Fibroblast of lung (primary cell): ENCODE measurements at regions not wholly inside any gene's neighbourhood (a gene's known extent, or its start where the extent isn't known, plus 50 kb on each side); places are given as distances from the start of the nearest gene placed in this dataset.

ENCODE experiments used
- DNase-seq, 2 donors: peaks; one replicate each; pipeline versions ENCODE4 v3.0.0 to v3.0.0-alpha.2; 2010; ENCODE audit warnings: low read depth in 2 of 2
- H2AFZ ChIP-seq: 2 replicates; pipeline ENCODE4 v1.5.1; 2012; ENCODE audit warnings: low read length, control low read depth, inconsistent platforms
- H3K27ac ChIP-seq: 2 replicates; pipeline ENCODE4 v1.5.1; 2011; ENCODE audit warnings: low read length, control low read depth; ENCODE audit not compliant: insufficient read depth
- H3K27me3 ChIP-seq: 2 replicates; pipeline ENCODE4 v1.5.1; 2011; ENCODE audit warnings: mild to moderate bottlenecking, low read length; ENCODE audit not compliant: control insufficient read depth, insufficient read depth
- H3K36me3 ChIP-seq: 2 replicates; pipeline ENCODE4 v1.5.1; 2011; ENCODE audit warnings: low read length; ENCODE audit not compliant: control insufficient read depth, insufficient read depth
- H3K4me1 ChIP-seq: 2 replicates; pipeline ENCODE4 v1.5.1; 2011; ENCODE audit warnings: low read length; ENCODE audit not compliant: control insufficient read depth, insufficient read depth; ENCODE audit errors: extremely low read depth
- H3K4me2 ChIP-seq: 2 replicates; pipeline ENCODE4 v1.5.1; 2011; ENCODE audit warnings: low read length, control low read depth; ENCODE audit not compliant: insufficient read depth; ENCODE audit errors: extremely low read depth
- H3K4me3 ChIP-seq, 4 experiments: fragments of 200-600 bp in 1 of 4; sonication (generic) in 1 of 4; replicated peaks in 1 of 4; 2 replicates each; pipeline ENCODE4 v1.5.1; 2011 to 2016; ENCODE audit warnings: low read length in 4 of 4, low read depth in 3 of 4, mild to moderate bottlenecking in 3 of 4, control low read depth in 2 of 4, inconsistent platforms in 1 of 4, mixed read lengths in 1 of 4; ENCODE audit not compliant: insufficient read depth in 1 of 4; ENCODE audit errors: control extremely low read depth in 1 of 4
- H3K79me2 ChIP-seq: 2 replicates; pipeline ENCODE4 v1.5.1; 2012; ENCODE audit warnings: mild to moderate bottlenecking, low read length, inconsistent platforms; ENCODE audit not compliant: control insufficient read depth, insufficient read depth
- H3K9ac ChIP-seq: 2 replicates; pipeline ENCODE4 v1.5.1; 2011; ENCODE audit warnings: mild to moderate bottlenecking, low read length, control low read depth; ENCODE audit not compliant: insufficient read depth
- H3K9me3 ChIP-seq: 2 replicates; pipeline ENCODE4 v1.5.1; 2012; ENCODE audit warnings: low read depth, low read length; ENCODE audit not compliant: control insufficient read depth, insufficient read depth
- H4K20me1 ChIP-seq: 2 replicates; pipeline ENCODE4 v1.5.1; 2011; ENCODE audit warnings: low read length; ENCODE audit not compliant: control insufficient read depth, insufficient read depth; ENCODE audit errors: extremely low read depth
- EZH2 ChIP-seq: IDR thresholded peaks from 2 replicates; pipeline ENCODE4 v1.5.1; 2012; ENCODE audit warnings: low read length, control low read depth, mild to moderate bottlenecking; ENCODE audit errors: missing control alignments
- TF ChIP-seq, protein P1 (sequence below), 2 donors: IDR thresholded peaks in 1 of 2; conservative IDR thresholded peaks in 1 of 2; 1 replicate in 1 of 2; 2 replicates in 1 of 2; pipeline ENCODE4 v1.5.1; 2011 to 2012; ENCODE audit warnings: low read length in 2 of 2, control low read depth in 1 of 2, inconsistent platforms in 1 of 2, low read depth in 1 of 2, mild to moderate bottlenecking in 1 of 2

DNA sequence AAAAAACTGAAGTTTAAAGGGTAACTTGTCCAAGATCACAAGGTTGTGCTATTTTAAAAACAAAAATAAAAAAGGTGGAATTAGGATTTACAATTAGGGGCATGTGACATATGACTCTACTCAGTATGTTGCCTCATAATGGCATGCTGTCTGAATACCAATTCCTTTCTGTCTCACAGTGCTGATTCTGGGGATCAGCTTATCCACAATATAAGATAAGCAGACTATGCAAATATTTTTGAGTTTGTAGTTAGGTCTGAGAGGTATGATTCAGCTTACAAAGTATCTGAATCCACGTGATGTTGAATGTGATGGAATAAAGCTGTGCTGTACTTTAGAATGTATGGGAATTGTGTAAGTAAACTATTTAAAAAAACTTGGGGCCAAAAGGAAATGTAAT is 216.6 kb downstream of the HHIPL2 start:
- no peak overlapping the region for H3K4me3 ChIP-seq
- no peaks in the 10 kb centered on the region for H3K9me3 ChIP-seq
- no peak overlapping the region for H3K27ac ChIP-seq
- TF ChIP-seq EZH2 = no peak
- TF ChIP-seq, protein P1, sequence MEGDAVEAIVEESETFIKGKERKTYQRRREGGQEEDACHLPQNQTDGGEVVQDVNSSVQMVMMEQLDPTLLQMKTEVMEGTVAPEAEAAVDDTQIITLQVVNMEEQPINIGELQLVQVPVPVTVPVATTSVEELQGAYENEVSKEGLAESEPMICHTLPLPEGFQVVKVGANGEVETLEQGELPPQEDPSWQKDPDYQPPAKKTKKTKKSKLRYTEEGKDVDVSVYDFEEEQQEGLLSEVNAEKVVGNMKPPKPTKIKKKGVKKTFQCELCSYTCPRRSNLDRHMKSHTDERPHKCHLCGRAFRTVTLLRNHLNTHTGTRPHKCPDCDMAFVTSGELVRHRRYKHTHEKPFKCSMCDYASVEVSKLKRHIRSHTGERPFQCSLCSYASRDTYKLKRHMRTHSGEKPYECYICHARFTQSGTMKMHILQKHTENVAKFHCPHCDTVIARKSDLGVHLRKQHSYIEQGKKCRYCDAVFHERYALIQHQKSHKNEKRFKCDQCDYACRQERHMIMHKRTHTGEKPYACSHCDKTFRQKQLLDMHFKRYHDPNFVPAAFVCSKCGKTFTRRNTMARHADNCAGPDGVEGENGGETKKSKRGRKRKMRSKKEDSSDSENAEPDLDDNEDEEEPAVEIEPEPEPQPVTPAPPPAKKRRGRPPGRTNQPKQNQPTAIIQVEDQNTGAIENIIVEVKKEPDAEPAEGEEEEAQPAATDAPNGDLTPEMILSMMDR (conservative IDR thresholded peaks at IDR 0.05 in 1 of 2, IDR thresholded peaks at IDR 0.05 in 1 of 2; ENCODE audit: low read depth in 1 of 2, low read length in 2 of 2) = no peak
- no peak overlapping the region for H3K9ac ChIP-seq
- H4K20me1 ChIP-seq = no peaks in the 10 kb centered on the region
- no peak overlapping the region for H3K4me2 ChIP-seq
- H3K79me2 ChIP-seq = no peaks in the 10 kb centered on the region
- DNase-seq = peak; percentile 79 to 90
- no peaks in the 10 kb centered on the region for H3K36me3 ChIP-seq
- no peak overlapping the region for H2AFZ ChIP-seq
- H3K4me1 ChIP-seq = peaks cover 3% of the 10 kb centered on the region
- H3K27me3 ChIP-seq = no peaks in the 10 kb centered on the region

DNA sequence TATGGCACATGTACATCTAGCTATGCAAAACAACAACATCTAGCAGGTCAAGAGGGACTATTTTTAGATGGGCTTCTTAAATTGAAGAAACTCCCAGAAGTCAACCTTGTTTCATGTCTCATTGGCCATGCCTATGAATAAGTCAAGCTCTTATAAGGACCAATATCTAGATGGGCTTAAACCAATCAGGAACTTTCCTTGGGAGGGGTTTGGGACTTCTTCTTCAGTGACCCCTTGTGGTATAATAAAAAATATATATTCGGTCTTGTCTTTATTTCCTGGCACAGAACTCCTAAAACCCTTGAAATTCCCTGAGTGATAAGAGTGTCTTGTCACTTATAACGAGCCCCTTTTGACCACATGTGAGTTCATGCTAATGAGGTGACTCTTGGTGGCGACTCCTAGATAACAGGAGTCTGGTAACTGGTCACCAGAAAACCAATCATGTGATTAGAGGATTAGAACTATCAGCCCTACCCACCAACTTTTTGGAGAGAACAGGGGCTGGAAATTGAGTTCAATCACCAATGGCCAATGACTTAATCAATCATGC is 218.3 kb downstream of the HHIPL2 start:
- Histone ChIP-seq H3K36me3 (no peaks in the 10 kb centered on the region), H3K4me2 (no peak overlapping the region), H4K20me1 (no peaks in the 10 kb centered on the region), H3K27ac (no peak overlapping the region), H3K4me1 (peaks cover 3% of the 10 kb centered on the region), H3K27me3 (no peaks in the 10 kb centered on the region), H2AFZ (no peak overlapping the region), H3K79me2 (no peaks in the 10 kb centered on the region), H3K9ac (no peak overlapping the region), H3K9me3 (no peaks in the 10 kb centered on the region), H3K4me3 (no peak overlapping the region)
- TF ChIP-seq, protein P1 (conservative IDR thresholded peaks at IDR 0.05 in 1 of 2, IDR thresholded peaks at IDR 0.05 in 1 of 2; ENCODE audit: low read depth in 1 of 2, low read length in 2 of 2) = no peak
- no peak for TF ChIP-seq EZH2
- no peak for DNase-seq

DNA sequence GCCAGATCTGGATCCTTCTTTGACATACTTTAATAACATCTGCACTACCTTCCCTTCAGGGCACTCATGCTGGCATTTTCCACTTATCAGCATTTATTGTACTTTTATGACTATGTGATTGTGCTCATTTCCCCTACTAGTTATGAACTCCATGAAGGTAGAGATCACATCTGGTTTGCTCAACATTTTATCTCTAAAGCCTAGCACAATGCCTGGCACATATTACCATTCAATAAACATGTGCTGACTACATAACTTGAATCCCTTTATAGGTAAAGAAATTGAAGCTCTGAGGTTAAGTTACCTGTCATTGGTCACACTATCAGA is 221.2 kb downstream of the HHIPL2 start:
- Histone ChIP-seq H2AFZ (no peak overlapping the region), H3K27me3 (no peaks in the 10 kb centered on the region), H3K4me2 (no peak overlapping the region), H3K27ac (no peak overlapping the region), H3K9ac (no peak overlapping the region), H3K36me3 (no peaks in the 10 kb centered on the region), H4K20me1 (no peaks in the 10 kb centered on the region), H3K79me2 (no peaks in the 10 kb centered on the region), H3K9me3 (no peaks in the 10 kb centered on the region), H3K4me3 (no peak overlapping the region), H3K4me1 (no peaks in the 10 kb centered on the region)
- TF ChIP-seq EZH2 = no peak
- TF ChIP-seq, protein P1 (conservative IDR thresholded peaks at IDR 0.05 in 1 of 2, IDR thresholded peaks at IDR 0.05 in 1 of 2; ENCODE audit: low read depth in 1 of 2, low read length in 2 of 2) = no peak
- no peak for DNase-seq
